ENCODE measurements at regions not wholly inside any gene's neighbourhood (a gene's known extent, or its start where the extent isn't known, plus 50 kb on each side); places are given as distances from the start of the nearest gene placed in this dataset.

GRCh38 chr7:81420526-81421226 lies 349.2 kb downstream of the HGF start:
- CTCF ChIA-PET (ENCODE audit: partially characterized antibody): no interaction called here

More at GRCh38 chr7:81420526-81421226, 349.2 kb downstream of the HGF start:
- no peak overlapping the region for H3K14ac ChIP-seq (ENCODE audit: insufficient read length)
- TF ChIP-seq YY1 (IDR thresholded peaks at IDR 0.05; ENCODE audit: low read depth, low read length): no peak
- TF ChIP-seq SIX5 (IDR thresholded peaks at IDR 0.05; ENCODE audit: low read depth, low read length): no peak
- no peak for TF ChIP-seq KDM1A (IDR thresholded peaks at IDR 0.05; ENCODE audit: borderline replicate concordance, low read length)
- TF ChIP-seq BACH1 (IDR thresholded peaks at IDR 0.05; ENCODE audit: low read length): no peak
- no peak for TF ChIP-seq SP2 (IDR thresholded peaks at IDR 0.05; ENCODE audit: low read length)
- TF ChIP-seq CEBPB (IDR thresholded peaks at IDR 0.05; ENCODE audit: low read depth, low read length): no peak
- TF ChIP-seq HDAC2 (IDR thresholded peaks at IDR 0.05; ENCODE audit: borderline replicate concordance in 1 of 2, low read depth in 2 of 2, low read length in 2 of 2): no peak
- no peak for TF ChIP-seq SP4 (IDR thresholded peaks at IDR 0.05; ENCODE audit: low read length)
- no peak for TF ChIP-seq CTBP2 (IDR thresholded peaks at IDR 0.05; ENCODE audit: borderline replicate concordance, insufficient read depth, insufficient read length, low read length)
- no peak for TF ChIP-seq SIN3A (conservative IDR thresholded peaks at IDR 0.05 in 1 of 2, IDR thresholded peaks at IDR 0.05 in 1 of 2; ENCODE audit: low read depth in 1 of 2, low read length in 2 of 2)
- H2AFZ ChIP-seq (ENCODE audit: low read length): no peak overlapping the region
- H2BK120ac ChIP-seq (replicated peaks; ENCODE audit: low read depth, low read length): no peak overlapping the region
- no peak overlapping the region for H3K56ac ChIP-seq (replicated peaks; ENCODE audit: insufficient read length, low read depth, low read length)
- H3K27ac ChIP-seq (ENCODE audit: low read depth, low read length): no peak overlapping the region
- H4K8ac ChIP-seq (ENCODE audit: extremely low read depth, insufficient read depth, low read length): no peak overlapping the region
- H3K4me2 ChIP-seq (ENCODE audit: insufficient read depth in 1 of 2, low read depth in 2 of 2, low read length in 2 of 2): no peak overlapping the region
- H3K4ac ChIP-seq (replicated peaks; ENCODE audit: insufficient read length, low read depth, low read length): no peak overlapping the region
- H2AK5ac ChIP-seq (ENCODE audit: low read depth, low read length): no peak overlapping the region
- H2BK15ac ChIP-seq (ENCODE audit: low read length): no peak overlapping the region
- no peak overlapping the region for H3K23ac ChIP-seq (ENCODE audit: insufficient read length)
- no peaks in the 10 kb centered on the region for H3K79me1 ChIP-seq (ENCODE audit: low read depth, low read length)
- POLR2A ChIA-PET (ENCODE audit: partially characterized antibody): no interaction called here
- no peaks in the 10 kb centered on the region for H3K9me3 ChIP-seq (ENCODE audit: insufficient read depth in 2 of 2, low read depth in 1 of 2, low read length in 1 of 2)
- no peak overlapping the region for H3K4me3 ChIP-seq (ENCODE audit: extremely low read depth in 1 of 4, insufficient read depth in 2 of 4, low read depth in 3 of 4, low read length in 4 of 4)
- no peaks in the 10 kb centered on the region for H3K4me1 ChIP-seq (replicated peaks in 1 of 4; ENCODE audit: control insufficient read depth in 3 of 4, insufficient read depth in 4 of 4, low read length in 3 of 4)
- H4K20me1 ChIP-seq (replicated peaks in 1 of 2; ENCODE audit: control insufficient read depth in 1 of 2, insufficient read depth in 2 of 2, low read length in 2 of 2): no peaks in the 10 kb centered on the region
- no peak overlapping the region for H4K5ac ChIP-seq (ENCODE audit: insufficient read length, low read depth, low read length)
- no peaks in the 10 kb centered on the region for H3K23me2 ChIP-seq (ENCODE audit: low read depth, low read length)
- H3K36me3 ChIP-seq (ENCODE audit: control insufficient read depth in 2 of 4, insufficient read depth in 4 of 4, low read length in 3 of 4): no peaks in the 10 kb centered on the region
- H3K79me2 ChIP-seq (ENCODE audit: control insufficient read depth in 1 of 2, insufficient read depth in 2 of 2, low read length in 2 of 2): no peaks in the 10 kb centered on the region
- no peak overlapping the region for H2BK12ac ChIP-seq (ENCODE audit: low read depth, low read length)
- H3K27me3 ChIP-seq (replicated peaks in 1 of 4; ENCODE audit: control insufficient read depth in 3 of 4, extremely low read depth in 1 of 4, insufficient read depth in 3 of 4, low read length in 3 of 4): no peaks in the 10 kb centered on the region
- WGBS, 2 experiments (ENCODE audit: extremely low coverage in 1 of 2, insufficient coverage in 1 of 2, insufficient read length in 1 of 2, insufficient replicate concordance in 2 of 2, low coverage in 1 of 2, low lambda C conversion rate in 2 of 2, missing lambda C conversion rate in 1 of 2): 93% methylated on average over 5 of the region's 5 CpGs; no CpG with 5 or more reads in 1 of the 2 experiments
- H3K9ac ChIP-seq (replicated peaks in 1 of 4; ENCODE audit: extremely low read depth in 1 of 4, low read depth in 3 of 4, low read length in 3 of 4): no peak overlapping the region
- FAIRE-seq (no peak), DNase-seq (ENCODE audit: low read depth in 1 of 2, low spot score in 2 of 2) (no peak)
- H2BK5ac ChIP-seq (ENCODE audit: low read depth, low read length): no peak overlapping the region
- no peak overlapping the region for H2BK20ac ChIP-seq (ENCODE audit: low read length)
- no peak overlapping the region for H4K91ac ChIP-seq (replicated peaks; ENCODE audit: insufficient read length, low read length)
- no peak overlapping the region for H3K18ac ChIP-seq (ENCODE audit: extremely low read depth, low read length)
